HCT116 (cell line): ENCODE measurements at regions not wholly inside any gene's neighbourhood (a gene's known extent, or its start where the extent isn't known, plus 50 kb on each side); places are given as distances from the start of the nearest gene placed in this dataset.

Source experiments
- EGR1 ChIP-seq: IDR thresholded peaks from 2 replicates; pipeline ENCODE4 v1.6.1; 2012; ENCODE audit warnings: low read depth
- EZH2 ChIP-seq: fragments of 200-600 bp; sonication (generic); IDR thresholded peaks from 2 replicates; pipeline ENCODE4 v1.6.1; 2017; ENCODE audit warnings: antibody characterized with exemption, mixed run types
- ZFX ChIP-seq: fragments of 450-650 bp; IDR thresholded peaks from 2 replicates; pipeline ENCODE4 v1.6.1; 2017
- ZNF274 ChIP-seq: fragments of 200-500 bp; sonication (Bioruptor generic); IDR thresholded peaks from 2 replicates; pipeline ENCODE4 v1.6.1; 2014; ENCODE audit warnings: mild to moderate bottlenecking, low read depth, low read length, inconsistent platforms

- TF ChIP-seq ZFX (no peak), EZH2 (no peak), ZNF274 (no peak), EGR1 (no peak)
Observed at GRCh38 chr13:70183041-70183440, 74.8 kb upstream of the KLHL1 start (continued).
